ENCODE measurements at regions not wholly inside any gene's neighbourhood (a gene's known extent, or its start where the extent isn't known, plus 50 kb on each side); places are given as distances from the start of the nearest gene placed in this dataset.

DNA sequence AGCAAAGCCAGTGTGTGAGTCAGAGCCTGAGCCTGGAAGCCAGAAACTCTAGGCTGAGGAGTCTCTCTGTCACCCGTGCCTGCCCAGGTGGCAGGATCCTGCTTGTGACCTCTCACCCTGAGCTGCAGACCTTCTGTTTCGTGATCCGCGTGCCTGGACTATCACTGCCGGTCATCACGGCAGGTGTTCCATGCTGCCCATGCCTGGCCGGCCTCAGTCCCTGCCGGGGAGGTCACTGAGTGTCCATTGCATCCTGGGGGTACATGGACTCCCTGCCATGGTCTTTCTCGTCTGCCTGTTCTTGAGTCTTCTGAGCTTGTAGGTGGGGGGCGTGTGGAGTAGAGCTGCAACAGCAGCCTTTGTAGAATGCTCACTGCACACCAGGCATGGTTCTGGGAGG lies 1032.4 kb downstream of the TBC1D22A start:
- TF ChIP-seq, protein P1, sequence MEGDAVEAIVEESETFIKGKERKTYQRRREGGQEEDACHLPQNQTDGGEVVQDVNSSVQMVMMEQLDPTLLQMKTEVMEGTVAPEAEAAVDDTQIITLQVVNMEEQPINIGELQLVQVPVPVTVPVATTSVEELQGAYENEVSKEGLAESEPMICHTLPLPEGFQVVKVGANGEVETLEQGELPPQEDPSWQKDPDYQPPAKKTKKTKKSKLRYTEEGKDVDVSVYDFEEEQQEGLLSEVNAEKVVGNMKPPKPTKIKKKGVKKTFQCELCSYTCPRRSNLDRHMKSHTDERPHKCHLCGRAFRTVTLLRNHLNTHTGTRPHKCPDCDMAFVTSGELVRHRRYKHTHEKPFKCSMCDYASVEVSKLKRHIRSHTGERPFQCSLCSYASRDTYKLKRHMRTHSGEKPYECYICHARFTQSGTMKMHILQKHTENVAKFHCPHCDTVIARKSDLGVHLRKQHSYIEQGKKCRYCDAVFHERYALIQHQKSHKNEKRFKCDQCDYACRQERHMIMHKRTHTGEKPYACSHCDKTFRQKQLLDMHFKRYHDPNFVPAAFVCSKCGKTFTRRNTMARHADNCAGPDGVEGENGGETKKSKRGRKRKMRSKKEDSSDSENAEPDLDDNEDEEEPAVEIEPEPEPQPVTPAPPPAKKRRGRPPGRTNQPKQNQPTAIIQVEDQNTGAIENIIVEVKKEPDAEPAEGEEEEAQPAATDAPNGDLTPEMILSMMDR (IDR thresholded peaks at IDR 0.05 in 8 of 11, conservative IDR thresholded peaks at IDR 0.05 in 3 of 11), result no peak
- no peak for TF ChIP-seq POLR2A (IDR thresholded peaks at IDR 0.05)
- TF ChIP-seq POLR2AphosphoS5 (IDR thresholded peaks at IDR 0.05), result no peak

Measured in spleen (tissue), 7 donors.